Tibial nerve (tissue), 4 donors: ENCODE measurements at regions not wholly inside any gene's neighbourhood (a gene's known extent, or its start where the extent isn't known, plus 50 kb on each side); places are given as distances from the start of the nearest gene placed in this dataset.
"Not testable (repeated sequence)": the region's sequence is repeated elsewhere in the genome, so short reads cannot be mapped to it uniquely, and the experiment has no call there.

Experiments
- DNase-seq, 2 donors: peaks; one replicate each; pipeline ENCODE4 v3.0.0-alpha.2; 2019; ENCODE audit warnings: low spot score in 2 of 2
- H3K27ac ChIP-seq, 4 donors: fragments of 200-600 bp; sonication (generic) in 3 of 4; one replicate each; pipeline ENCODE4 v1.5.1; 2017 to 2019; ENCODE audit warnings: mild to moderate bottlenecking in 1 of 4
- H3K27me3 ChIP-seq, 2 donors: fragments of 200-600 bp; sonication (generic) in 1 of 2; one replicate each; pipeline versions ENCODE4 v1.5.1 to v1.6.0; 2017 to 2019
- H3K36me3 ChIP-seq, 3 donors: fragments of 200-600 bp; sonication (generic); one replicate each; pipeline ENCODE4 v1.5.1; 2018 to 2019
- H3K4me1 ChIP-seq, 4 donors: fragments of 200-600 bp; sonication (generic) in 3 of 4; one replicate each; pipeline ENCODE4 v1.5.1; 2017 to 2019
- H3K4me3 ChIP-seq, 4 donors: fragments of 200-600 bp; sonication (generic) in 3 of 4; one replicate each; pipeline ENCODE4 v1.5.1; 2017 to 2019; ENCODE audit warnings: mild to moderate bottlenecking in 1 of 4, moderate library complexity in 1 of 4
- H3K9me3 ChIP-seq, 4 donors: fragments of 200-600 bp; sonication (generic) in 3 of 4; one replicate each; pipeline ENCODE4 v1.5.1; 2017 to 2019
- EP300 ChIP-seq, 2 donors: sonication (generic); formaldehyde crosslinking; IDR thresholded peaks; one replicate each; pipeline ENCODE4 v1.6.1; 2017; ENCODE audit warnings: antibody characterized with exemption in 2 of 2, mild to moderate bottlenecking in 1 of 2
- POLR2A ChIP-seq, 2 donors: fragments of 450-650 bp; IDR thresholded peaks; one replicate each; pipeline ENCODE4 v1.6.1; 2017; ENCODE audit warnings: antibody characterized with exemption in 2 of 2, mild to moderate bottlenecking in 2 of 2, moderate library complexity in 2 of 2
- WGBS, 2 donors: methylation state at CpG; one replicate each; pipeline ENCODE4 v1.1.5; 2018; 5-methylcytosine and 5-hydroxymethylcytosine counted together
- TF ChIP-seq, protein P1 (sequence below), 5 experiments: fragments of 200-600 bp in 3 of 5; fragments of 450-650 bp in 2 of 5; sonication (generic) in 3 of 5; IDR thresholded peaks; one replicate each; pipeline ENCODE4 v1.5.1; 2016 to 2019; ENCODE audit warnings: antibody characterized with exemption in 5 of 5, mild to moderate bottlenecking in 3 of 5, moderate library complexity in 2 of 5

DNA sequence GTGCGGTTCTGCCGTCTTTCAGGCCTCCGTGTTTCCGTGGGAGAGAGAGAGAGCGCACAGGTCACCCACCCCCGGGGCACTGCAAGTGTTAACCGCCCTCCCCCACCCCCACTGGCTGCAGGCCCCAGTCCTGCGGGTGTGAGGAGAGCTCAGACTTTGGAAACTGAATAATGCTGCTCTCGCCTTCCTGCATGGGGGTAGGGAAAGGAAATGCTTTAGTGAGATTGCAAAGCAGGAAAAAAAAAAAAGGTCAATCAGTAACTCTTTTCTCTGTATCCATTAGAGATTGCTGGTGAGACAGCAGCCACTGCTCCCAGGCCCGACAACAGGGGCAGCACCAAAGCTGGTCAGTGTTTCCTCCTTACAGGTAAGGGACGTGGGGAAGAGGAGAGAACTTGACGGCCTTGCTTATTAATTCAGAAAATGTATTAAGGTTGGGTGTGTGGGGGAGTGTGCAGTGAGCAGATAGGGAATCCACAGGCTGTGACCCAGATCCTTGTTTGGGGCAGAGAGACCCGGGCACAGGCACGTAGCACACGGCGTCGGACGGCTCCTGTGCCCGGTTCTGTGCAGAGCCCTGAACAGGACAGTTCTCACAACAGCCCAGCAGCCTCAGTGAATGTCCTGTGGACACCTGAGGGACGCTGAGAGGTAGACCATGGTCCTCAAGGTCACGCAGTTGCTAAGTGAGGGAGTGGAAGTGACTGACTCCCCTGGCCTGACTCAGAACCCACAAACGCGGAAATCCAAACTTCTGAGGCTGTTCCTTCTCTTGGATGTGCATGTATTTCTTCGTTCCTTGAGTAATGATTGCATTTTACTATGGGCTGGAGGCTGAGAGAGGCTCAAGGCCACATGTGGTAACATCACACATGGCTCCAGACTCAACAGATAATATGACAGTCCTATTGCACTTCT lies 156.5 kb downstream of the FOXL1 start:
- H3K9me3 ChIP-seq: no peaks in the 10 kb centered on the region
- 66 to 70% methylated on average over 24 of the region's 24 CpGs for WGBS, 2 donors
- DNase-seq: no peak
- peaks cover 0 to 13% (median 0%) of the 10 kb centered on the region in 4 donors for H3K4me1 ChIP-seq
- no peak overlapping the region for H3K4me3 ChIP-seq
- H3K36me3 ChIP-seq: no peaks in the 10 kb centered on the region
- TF ChIP-seq POLR2A (IDR thresholded peaks at IDR 0.05) (no peak), EP300 (IDR thresholded peaks at IDR 0.05) (no peak)
- TF ChIP-seq, protein P1, sequence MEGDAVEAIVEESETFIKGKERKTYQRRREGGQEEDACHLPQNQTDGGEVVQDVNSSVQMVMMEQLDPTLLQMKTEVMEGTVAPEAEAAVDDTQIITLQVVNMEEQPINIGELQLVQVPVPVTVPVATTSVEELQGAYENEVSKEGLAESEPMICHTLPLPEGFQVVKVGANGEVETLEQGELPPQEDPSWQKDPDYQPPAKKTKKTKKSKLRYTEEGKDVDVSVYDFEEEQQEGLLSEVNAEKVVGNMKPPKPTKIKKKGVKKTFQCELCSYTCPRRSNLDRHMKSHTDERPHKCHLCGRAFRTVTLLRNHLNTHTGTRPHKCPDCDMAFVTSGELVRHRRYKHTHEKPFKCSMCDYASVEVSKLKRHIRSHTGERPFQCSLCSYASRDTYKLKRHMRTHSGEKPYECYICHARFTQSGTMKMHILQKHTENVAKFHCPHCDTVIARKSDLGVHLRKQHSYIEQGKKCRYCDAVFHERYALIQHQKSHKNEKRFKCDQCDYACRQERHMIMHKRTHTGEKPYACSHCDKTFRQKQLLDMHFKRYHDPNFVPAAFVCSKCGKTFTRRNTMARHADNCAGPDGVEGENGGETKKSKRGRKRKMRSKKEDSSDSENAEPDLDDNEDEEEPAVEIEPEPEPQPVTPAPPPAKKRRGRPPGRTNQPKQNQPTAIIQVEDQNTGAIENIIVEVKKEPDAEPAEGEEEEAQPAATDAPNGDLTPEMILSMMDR (IDR thresholded peaks at IDR 0.05): no peak
- peaks cover 0 to 44% of the 10 kb centered on the region in 2 donors for H3K27me3 ChIP-seq
- H3K27ac ChIP-seq: no peak overlapping the region

- 65 to 77% methylated on average over 2 of the region's 2 CpGs for WGBS, 2 donors
- no peak overlapping the region for H3K4me3 ChIP-seq
- no peaks in the 10 kb centered on the region for H3K9me3 ChIP-seq
- H3K36me3 ChIP-seq: no peaks in the 10 kb centered on the region
- no peak for TF ChIP-seq POLR2A (IDR thresholded peaks at IDR 0.05)
- DNase-seq: no peak
- H3K27me3 ChIP-seq: peaks cover 0 to 43% of the 10 kb centered on the region in 2 donors
- H3K27ac ChIP-seq: no peak overlapping the region
- peaks cover 0 to 18% (median 0%) of the 10 kb centered on the region in 4 donors for H3K4me1 ChIP-seq
Observed at GRCh38 chr16:86735727-86736126, 157.4 kb downstream of the FOXL1 start.

DNA sequence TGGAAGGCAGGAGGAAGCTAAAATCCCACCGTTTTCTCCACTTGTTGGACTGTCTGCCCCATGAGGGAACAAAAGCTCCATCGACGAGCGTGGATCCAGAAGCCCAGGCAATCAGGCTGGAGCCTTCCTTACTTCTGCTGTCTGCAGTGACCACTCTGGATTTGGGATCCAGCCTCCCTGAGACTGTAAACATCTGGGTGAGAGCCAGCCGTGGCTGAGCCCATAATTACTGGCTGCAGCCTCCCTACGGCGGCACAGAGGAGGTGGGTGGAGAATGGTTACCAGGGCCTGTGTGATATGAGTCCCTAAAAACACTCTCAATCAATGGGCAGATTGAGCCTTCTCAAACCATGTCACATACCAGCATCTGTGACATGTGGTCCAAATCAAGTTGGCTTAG lies 158.2 kb downstream of the FOXL1 start:
- TF ChIP-seq, protein P1 (IDR thresholded peaks at IDR 0.05): no peak
- no peak for TF ChIP-seq POLR2A (IDR thresholded peaks at IDR 0.05)
- TF ChIP-seq EP300 (IDR thresholded peaks at IDR 0.05): no peak
- H3K36me3 ChIP-seq: no peaks in the 10 kb centered on the region
- H3K27me3 ChIP-seq: peaks cover 0 to 35% of the 10 kb centered on the region in 2 donors
- no peaks in the 10 kb centered on the region for H3K9me3 ChIP-seq
- 79 to 83% methylated on average over 6 to 7 of the region's 7 CpGs for WGBS, 2 donors
- H3K27ac ChIP-seq: no peak overlapping the region
- no peak overlapping the region for H3K4me3 ChIP-seq
- no peak for DNase-seq
- peaks cover 0 to 26% (median under 1%) of the 10 kb centered on the region in 4 donors for H3K4me1 ChIP-seq

GRCh38 chr16:86737083-86737482 lies 158.7 kb downstream of the FOXL1 start:
- DNase-seq: no peak
- H3K27ac ChIP-seq: no peak overlapping the region
- H3K4me1 ChIP-seq: peaks cover 0 to 27% (median 5%) of the 10 kb centered on the region in 4 donors
- WGBS, 2 donors: 64 to 65% methylated on average over 7 of the region's 7 CpGs
- H3K27me3 ChIP-seq: peaks cover 0 to 29% of the 10 kb centered on the region in 2 donors
- no peaks in the 10 kb centered on the region for H3K36me3 ChIP-seq
- H3K9me3 ChIP-seq: no peaks in the 10 kb centered on the region
- no peak overlapping the region for H3K4me3 ChIP-seq
- no peak for TF ChIP-seq POLR2A (IDR thresholded peaks at IDR 0.05)
- no peak for TF ChIP-seq EP300 (IDR thresholded peaks at IDR 0.05)
- TF ChIP-seq, protein P1 (IDR thresholded peaks at IDR 0.05): no peak

- H3K27ac ChIP-seq, H3K36me3 ChIP-seq, H3K9me3 ChIP-seq, DNase-seq, H3K4me3 ChIP-seq: not testable (repeated sequence)
- WGBS, 2 donors: 89 to 92% methylated on average over 32 to 35 of the region's 35 CpGs
- Histone ChIP-seq H3K27me3 (peaks cover 0 to 18% of the 10 kb centered on the region in 2 donors), H3K4me1 (peaks cover 0 to 17% (median 5%) of the 10 kb centered on the region in 4 donors)
Observed at GRCh38 chr16:86738322-86738721, 160.0 kb downstream of the FOXL1 start.

DNA sequence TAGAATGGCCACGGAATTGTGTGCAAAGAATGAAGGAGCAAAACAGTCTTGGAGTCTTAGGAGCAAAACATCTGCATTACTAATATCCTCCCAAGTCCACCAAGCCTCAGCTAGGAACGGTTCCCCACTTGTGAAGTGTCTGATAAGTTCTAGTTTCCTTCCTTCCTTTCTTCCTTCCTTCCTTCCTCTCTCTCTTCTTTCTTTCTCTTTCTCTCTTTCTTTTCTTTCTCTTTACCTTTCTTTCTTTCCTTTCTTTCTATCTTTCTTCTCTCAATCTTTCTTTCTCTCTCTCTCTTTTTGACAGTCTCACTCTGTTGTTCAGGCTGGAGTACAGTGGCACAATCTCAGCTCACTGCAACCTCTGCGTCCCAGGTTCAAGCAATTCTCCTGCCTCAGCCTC lies 160.8 kb downstream of the FOXL1 start:
- no peak for DNase-seq
- H3K27me3 ChIP-seq: peaks cover 0 to 11% of the 10 kb centered on the region in 2 donors
- 81 to 84% methylated on average over 3 of the region's 3 CpGs for WGBS, 2 donors
- H3K4me1 ChIP-seq: peaks cover 0 to 14% (median 5%) of the 10 kb centered on the region in 4 donors
- H3K9me3 ChIP-seq: no peaks in the 10 kb centered on the region
- H3K27ac ChIP-seq: no peak overlapping the region
- no peak overlapping the region for H3K4me3 ChIP-seq
- no peaks in the 10 kb centered on the region for H3K36me3 ChIP-seq
- TF ChIP-seq, protein P1 (IDR thresholded peaks at IDR 0.05): no peak
- TF ChIP-seq EP300 (IDR thresholded peaks at IDR 0.05) (no peak), POLR2A (IDR thresholded peaks at IDR 0.05) (no peak)
